Immature natural killer cell (primary cell): ENCODE measurements at regions not wholly inside any gene's neighbourhood (a gene's known extent, or its start where the extent isn't known, plus 50 kb on each side); places are given as distances from the start of the nearest gene placed in this dataset.

Experiments used
- DNase-seq, 3 donors: peaks; one replicate each; pipeline ENCODE4 v3.0.0; 2022; ENCODE audit warnings: mixed read lengths in 1 of 3
- H3K27ac Mint-ChIP-seq, 6 donors: one replicate each; pipeline ENCODE4 v1.8.0; 2020; ENCODE audit warnings: mixed read lengths in 6 of 6, mild to moderate bottlenecking in 5 of 6, inconsistent platforms in 4 of 6, moderate library complexity in 3 of 6
- H3K27me3 Mint-ChIP-seq, 3 donors: one replicate each; pipeline ENCODE4 v1.8.0; 2020 to 2021; ENCODE audit warnings: low read depth in 3 of 3, mild to moderate bottlenecking in 3 of 3, mixed read lengths in 3 of 3, moderate library complexity in 3 of 3, inconsistent platforms in 1 of 3
- H3K36me3 Mint-ChIP-seq, 3 donors: one replicate each; pipeline ENCODE4 v1.8.0; 2020; ENCODE audit warnings: mixed read lengths in 3 of 3, inconsistent platforms in 2 of 3, mild to moderate bottlenecking in 2 of 3
- H3K4me1 Mint-ChIP-seq, 2 donors: one replicate each; pipeline ENCODE4 v1.8.0; 2020; ENCODE audit warnings: inconsistent platforms in 2 of 2, mild to moderate bottlenecking in 2 of 2, mixed read lengths in 2 of 2, moderate library complexity in 1 of 2
- H3K4me3 Mint-ChIP-seq, 5 donors: one replicate each; pipeline ENCODE4 v1.8.0; 2020; ENCODE audit warnings: mild to moderate bottlenecking in 5 of 5, mixed read lengths in 5 of 5, inconsistent platforms in 3 of 5, moderate library complexity in 3 of 5
- H3K9me3 Mint-ChIP-seq, 6 donors: one replicate each; pipeline ENCODE4 v1.8.0; 2020; ENCODE audit warnings: mild to moderate bottlenecking in 6 of 6, mixed read lengths in 6 of 6, inconsistent platforms in 4 of 6, moderate library complexity in 3 of 6

DNA sequence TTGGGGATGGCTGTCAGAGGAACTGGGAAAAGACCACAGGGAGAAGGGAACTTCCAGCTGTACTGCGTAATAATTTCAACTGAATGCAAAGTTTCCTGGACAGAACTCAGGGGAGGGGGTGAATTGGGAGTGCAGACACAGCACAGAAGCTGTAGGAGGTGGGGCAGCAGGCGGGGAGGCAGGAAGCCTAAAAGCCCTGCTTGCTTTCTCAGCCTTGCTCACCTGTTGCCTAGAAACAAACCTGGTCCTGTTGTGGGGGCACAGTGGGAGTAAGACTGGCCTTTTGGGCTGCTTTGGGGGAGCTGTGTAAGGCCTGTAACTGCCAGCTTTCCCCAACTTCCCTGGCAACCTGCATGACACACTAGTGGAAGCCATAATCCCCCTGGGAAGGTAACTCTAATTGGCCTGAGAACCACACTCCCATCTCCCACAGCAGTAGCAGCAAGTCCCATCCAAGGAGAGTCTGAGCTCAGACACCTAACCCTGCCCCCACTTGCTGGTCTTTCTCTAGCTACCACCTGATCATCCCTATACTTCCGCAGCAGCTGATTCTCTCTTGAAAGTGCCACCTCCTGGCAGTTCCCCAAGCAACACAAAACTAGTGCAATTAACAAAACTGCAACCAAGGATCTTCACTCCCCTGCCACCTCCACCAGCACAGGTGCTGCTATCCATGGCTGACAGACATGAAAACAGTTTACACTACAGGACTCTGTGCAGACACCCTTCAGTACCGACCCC lies 1239.3 kb downstream of the SORCS1 start:
- no peak overlapping the region for H3K27ac Mint-ChIP-seq
- H3K9me3 Mint-ChIP-seq: peaks cover 6 to 47% (median 29%) of the 10 kb centered on the region in 6 donors
- DNase-seq: no peak
- no peaks in the 10 kb centered on the region for H3K4me1 Mint-ChIP-seq
- no peak overlapping the region for H3K4me3 Mint-ChIP-seq
- peaks cover 0 to 3% (median 0%) of the 10 kb centered on the region in 3 donors for H3K36me3 Mint-ChIP-seq
- H3K27me3 Mint-ChIP-seq: peaks cover 0 to 4% (median 2%) of the 10 kb centered on the region in 3 donors

GRCh38 chr10:105921348-105921747 lies 1243.2 kb downstream of the SORCS1 start:
- Mint-ChIP-seq H3K27ac (no peak overlapping the region), H3K36me3 (peaks cover 0 to 3% (median 0%) of the 10 kb centered on the region in 3 donors), H3K4me3 (no peak overlapping the region)

DNA sequence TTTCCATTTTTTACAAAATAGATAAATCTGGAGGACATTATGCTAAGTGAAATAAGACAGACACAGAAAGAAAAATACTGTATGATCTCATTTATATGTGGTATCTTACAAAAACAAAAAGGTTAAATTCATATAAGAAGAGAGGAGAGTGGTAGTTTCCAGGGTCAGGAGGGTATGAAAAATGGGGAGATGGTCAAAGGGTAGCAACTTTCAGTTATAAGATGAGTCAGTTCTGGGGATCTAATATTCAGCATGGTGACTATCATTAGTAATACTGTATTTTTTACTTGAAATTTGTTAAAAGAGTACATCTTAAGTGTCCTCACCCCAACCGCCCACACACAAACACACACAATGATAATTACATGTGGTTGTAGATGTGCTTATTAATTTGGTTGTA lies 1250.1 kb downstream of the SORCS1 start:
- no peak overlapping the region for H3K4me3 Mint-ChIP-seq
- no peaks in the 10 kb centered on the region for H3K4me1 Mint-ChIP-seq
- no peak for DNase-seq
- no peaks in the 10 kb centered on the region for H3K27me3 Mint-ChIP-seq
- H3K9me3 Mint-ChIP-seq: peaks cover 9 to 40% (median 22%) of the 10 kb centered on the region in 6 donors
- no peaks in the 10 kb centered on the region for H3K36me3 Mint-ChIP-seq
- no peak overlapping the region for H3K27ac Mint-ChIP-seq

More at GRCh38 chr10:105921348-105921747, 1243.2 kb downstream of the SORCS1 start:
- Mint-ChIP-seq H3K9me3 (peaks cover 14 to 47% (median 30%) of the 10 kb centered on the region in 6 donors), H3K27me3 (peaks cover 0 to 3% (median 2%) of the 10 kb centered on the region in 3 donors), H3K4me1 (no peaks in the 10 kb centered on the region)
- DNase-seq: no peak

- no peaks in the 10 kb centered on the region for H3K4me1 Mint-ChIP-seq
- no peak overlapping the region for H3K27ac Mint-ChIP-seq
- H3K36me3 Mint-ChIP-seq: no peaks in the 10 kb centered on the region
- H3K4me3 Mint-ChIP-seq: no peak overlapping the region
- DNase-seq: no peak
- peaks cover 2 to 15% (median 13%) of the 10 kb centered on the region in 6 donors for H3K9me3 Mint-ChIP-seq
- H3K27me3 Mint-ChIP-seq: no peaks in the 10 kb centered on the region
Measured at GRCh38 chr10:105908701-105909100, 1255.8 kb downstream of the SORCS1 start.

- peaks cover 0 to 4% (median 3%) of the 10 kb centered on the region in 3 donors for H3K27me3 Mint-ChIP-seq
- H3K9me3 Mint-ChIP-seq: peaks cover 10 to 30% (median 15%) of the 10 kb centered on the region in 6 donors
- no peaks in the 10 kb centered on the region for H3K4me1 Mint-ChIP-seq
- no peak overlapping the region for H3K4me3 Mint-ChIP-seq
- DNase-seq: no peak
- H3K36me3 Mint-ChIP-seq: no peaks in the 10 kb centered on the region
- no peak overlapping the region for H3K27ac Mint-ChIP-seq
Measured at GRCh38 chr10:105885495-105885894, 1244.4 kb downstream of the SORCS3 start.

- Mint-ChIP-seq H3K4me1 (no peaks in the 10 kb centered on the region), H3K36me3 (peaks cover 0 to 4% (median 0%) of the 10 kb centered on the region in 3 donors), H3K27ac (no peak overlapping the region), H3K4me3 (no peak overlapping the region), H3K9me3 (peaks cover 2 to 28% (median 10%) of the 10 kb centered on the region in 6 donors), H3K27me3 (peaks cover 0 to 2% (median 0%) of the 10 kb centered on the region in 3 donors)
- no peak for DNase-seq
Measured at GRCh38 chr10:105879401-105879800, 1238.3 kb downstream of the SORCS3 start.

DNA sequence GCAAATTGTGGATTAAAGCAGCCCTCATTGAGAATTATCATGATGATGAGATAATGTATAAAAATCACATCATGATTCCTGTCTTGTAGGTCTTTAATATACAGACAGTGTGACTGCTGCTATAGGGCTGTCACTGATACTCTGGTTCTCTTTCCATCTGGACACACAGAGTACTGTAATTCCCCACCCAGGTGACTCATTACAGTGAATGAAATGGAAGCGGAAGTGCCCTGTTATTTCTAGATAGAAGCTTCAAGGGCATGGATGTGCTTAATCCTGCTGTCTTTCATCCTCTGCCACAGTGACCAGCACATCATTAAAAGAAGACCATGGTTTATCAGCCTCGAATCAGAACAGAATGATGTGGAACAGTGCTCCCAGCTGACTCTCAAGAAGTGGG lies 1234.0 kb downstream of the SORCS3 start:
- peaks cover 0 to 4% (median 0%) of the 10 kb centered on the region in 3 donors for H3K36me3 Mint-ChIP-seq
- H3K27ac Mint-ChIP-seq: no peak overlapping the region
- DNase-seq: no peak

DNA sequence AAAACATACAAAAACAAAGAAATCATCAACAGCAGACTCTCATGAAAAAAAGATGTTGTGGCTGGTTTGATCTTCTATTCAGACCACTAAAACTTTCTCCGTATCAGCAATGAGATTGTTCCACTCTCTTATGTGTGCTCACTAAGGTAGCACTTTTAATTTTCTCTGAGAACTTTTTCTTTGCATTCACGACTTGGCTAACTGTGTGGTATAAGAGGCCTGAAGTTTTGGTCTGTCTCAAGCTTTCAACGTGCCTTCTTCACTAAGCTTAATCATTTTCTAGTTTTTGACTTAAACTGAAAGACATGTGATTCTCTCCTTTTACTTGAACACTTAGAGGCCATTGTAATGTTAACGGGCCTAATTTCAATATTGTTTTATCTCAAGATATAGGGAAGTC lies 1231.6 kb downstream of the SORCS3 start:
- peaks cover 0 to 4% (median 0%) of the 10 kb centered on the region in 3 donors for H3K36me3 Mint-ChIP-seq
- H3K9me3 Mint-ChIP-seq: peaks cover 4 to 32% (median 16%) of the 10 kb centered on the region in 6 donors
- no peaks in the 10 kb centered on the region for H3K4me1 Mint-ChIP-seq
- no peak overlapping the region for H3K27ac Mint-ChIP-seq
- H3K27me3 Mint-ChIP-seq: peaks cover 0 to 2% (median 0%) of the 10 kb centered on the region in 3 donors
- no peak for DNase-seq
- no peak overlapping the region for H3K4me3 Mint-ChIP-seq

More for the DNA sequence above, 1234.0 kb downstream of the SORCS3 start:
- H3K4me1 Mint-ChIP-seq: no peaks in the 10 kb centered on the region
- no peak overlapping the region for H3K4me3 Mint-ChIP-seq
- peaks cover 4 to 39% (median 14%) of the 10 kb centered on the region in 6 donors for H3K9me3 Mint-ChIP-seq
- peaks cover 0 to 2% (median 0%) of the 10 kb centered on the region in 3 donors for H3K27me3 Mint-ChIP-seq

DNA sequence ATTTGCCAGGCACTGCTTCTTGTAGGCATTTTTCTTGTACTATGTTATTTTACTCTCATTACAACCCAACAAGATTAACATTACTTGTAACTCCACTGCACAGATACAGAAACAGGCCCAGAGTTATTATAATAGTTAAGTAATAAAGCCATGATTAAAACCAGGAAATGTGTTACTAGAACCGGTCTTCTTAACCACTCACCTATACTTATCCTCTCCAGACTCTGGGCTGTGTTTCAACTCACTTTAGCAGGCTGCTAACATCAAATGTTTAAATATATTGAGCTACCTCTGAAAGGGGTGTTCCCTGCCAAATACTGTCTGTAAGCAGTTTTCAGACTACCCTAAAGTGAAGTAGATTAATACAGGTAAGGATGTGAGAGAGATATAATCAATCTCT lies 1227.8 kb downstream of the SORCS3 start:
- DNase-seq: no peak
- Mint-ChIP-seq H3K4me1 (no peaks in the 10 kb centered on the region), H3K27ac (no peak overlapping the region), H3K9me3 (peaks cover 2 to 25% (median 12%) of the 10 kb centered on the region in 6 donors), H3K36me3 (no peaks in the 10 kb centered on the region), H3K4me3 (no peak overlapping the region), H3K27me3 (no peaks in the 10 kb centered on the region)

DNA sequence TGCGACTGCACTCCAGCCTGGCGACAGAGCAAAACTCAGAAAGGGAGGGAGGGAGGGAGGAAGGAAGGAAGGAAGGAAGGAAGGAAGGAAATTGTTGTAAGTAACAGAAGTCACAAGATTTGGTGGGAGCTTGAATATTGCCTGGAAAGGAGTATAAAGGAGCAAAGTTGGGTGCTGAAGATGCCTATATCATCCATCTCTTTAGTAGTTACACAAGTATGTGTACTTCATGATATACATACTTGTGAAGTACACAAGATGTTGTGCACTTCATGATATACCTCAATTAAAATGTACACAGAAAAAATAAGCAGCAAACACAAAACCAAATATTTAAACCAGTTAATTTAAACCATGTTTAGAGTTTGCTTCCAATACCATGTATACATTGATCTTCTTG lies 1223.8 kb downstream of the SORCS3 start:
- no peak for DNase-seq
- Mint-ChIP-seq H3K4me1 (no peaks in the 10 kb centered on the region), H3K4me3 (no peak overlapping the region), H3K27me3 (peaks cover 0 to 2% (median 0%) of the 10 kb centered on the region in 3 donors), H3K9me3 (peaks cover 0 to 15% (median 6%) of the 10 kb centered on the region in 6 donors), H3K27ac (no peak overlapping the region), H3K36me3 (peaks cover 0 to 4% (median 0%) of the 10 kb centered on the region in 3 donors)

GRCh38 chr10:105857268-105858264 lies 1216.5 kb downstream of the SORCS3 start:
- Mint-ChIP-seq H3K9me3 (peaks cover 0 to 23% (median 4%) of the 10 kb centered on the region in 6 donors), H3K27ac (no peak overlapping the region), H3K36me3 (peaks cover 0 to 4% (median 0%) of the 10 kb centered on the region in 3 donors), H3K4me3 (no peak overlapping the region), H3K27me3 (peaks cover 0 to 2% (median 0%) of the 10 kb centered on the region in 3 donors), H3K4me1 (no peaks in the 10 kb centered on the region)
- DNase-seq: no peak

DNA sequence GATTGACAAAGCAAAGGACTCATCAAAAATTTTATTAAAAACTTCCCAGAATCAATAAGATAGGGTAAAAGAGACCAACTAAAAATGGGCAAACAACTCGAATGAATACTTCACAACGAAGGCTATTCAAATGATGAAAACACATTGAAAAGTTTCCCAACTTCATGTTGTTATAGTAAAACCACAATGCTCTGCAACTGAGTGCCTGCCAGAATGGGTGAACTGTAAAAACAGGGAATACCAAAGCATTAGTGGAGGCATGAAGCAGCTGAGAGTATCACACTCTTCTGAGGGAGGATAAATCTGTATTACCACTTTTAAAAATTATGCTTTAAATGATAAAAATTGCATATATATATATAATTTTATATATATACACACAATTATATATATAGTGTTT lies 1214.7 kb downstream of the SORCS3 start:
- DNase-seq: no peak
- Mint-ChIP-seq H3K27ac (no peak overlapping the region), H3K36me3 (peaks cover 0 to 2% (median 0%) of the 10 kb centered on the region in 3 donors), H3K4me1 (no peaks in the 10 kb centered on the region), H3K27me3 (no peaks in the 10 kb centered on the region), H3K4me3 (no peak overlapping the region), H3K9me3 (peaks cover 0 to 16% (median 2%) of the 10 kb centered on the region in 6 donors)

GRCh38 chr10:105844676-105845570 lies 1203.8 kb downstream of the SORCS3 start:
- H3K27ac Mint-ChIP-seq: no peak overlapping the region
- H3K9me3 Mint-ChIP-seq: peaks cover 0 to 16% (median 7%) of the 10 kb centered on the region in 6 donors

More at GRCh38 chr10:105844676-105845570, 1203.8 kb downstream of the SORCS3 start:
- no peaks in the 10 kb centered on the region for H3K4me1 Mint-ChIP-seq
- no peak overlapping the region for H3K4me3 Mint-ChIP-seq
- DNase-seq: no peak
- peaks cover 0 to 2% (median 0%) of the 10 kb centered on the region in 3 donors for H3K27me3 Mint-ChIP-seq
- H3K36me3 Mint-ChIP-seq: no peaks in the 10 kb centered on the region
